DMS153 treated with DMSO at 0.1 percent for 48 hours (cell line): ENCODE measurements at regions not wholly inside any gene's neighbourhood (a gene's known extent, or its start where the extent isn't known, plus 50 kb on each side); places are given as distances from the start of the nearest gene placed in this dataset.
"Not testable (repeated sequence)": the region's sequence is repeated elsewhere in the genome, so short reads cannot be mapped to it uniquely, and the experiment has no call there.

Experiments used
- DNase-seq: peaks from one replicate; lab custom pipeline; 2025; ENCODE audit not compliant: unreplicated experiment; lab: John Stamatoyannopoulos, UW

- DNase-seq = no peak
These were observed 714.2 kb downstream of the CETN3 start for GRCh38 chr5:89695371-89695770.

GRCh38 chr5:89694026-89694550 lies 715.5 kb downstream of the CETN3 start:
- DNase-seq = no peak

GRCh38 chr5:89690331-89690730 lies 719.2 kb downstream of the CETN3 start:
- DNase-seq = no peak

- DNase-seq = peak; percentile 37
These were observed 723.3 kb downstream of the CETN3 start for GRCh38 chr5:89686081-89686765.

GRCh38 chr5:89676634-89677033 lies 732.9 kb downstream of the CETN3 start:
- no peak for DNase-seq

- DNase-seq = no peak
These were observed 736.5 kb downstream of the CETN3 start for GRCh38 chr5:89673019-89673418.

- no peak for DNase-seq
These were observed 740.7 kb downstream of the CETN3 start for GRCh38 chr5:89668821-89669220.

GRCh38 chr5:89662499-89662898 lies 747.1 kb downstream of the CETN3 start:
- no peak for DNase-seq

- DNase-seq = no peak
These were observed 755.9 kb upstream of the MEF2C start for GRCh38 chr5:89638871-89639270.

- not testable (repeated sequence) for DNase-seq
These were observed 751.2 kb upstream of the MEF2C start for GRCh38 chr5:89634176-89634575.

- DNase-seq = not testable (repeated sequence)
These were observed 747.1 kb upstream of the MEF2C start for GRCh38 chr5:89630064-89630463.

GRCh38 chr5:89628876-89629635 lies 746.1 kb upstream of the MEF2C start:
- no peak for DNase-seq

GRCh38 chr5:89615839-89616518 lies 733.0 kb upstream of the MEF2C start:
- no peak for DNase-seq

GRCh38 chr5:89613222-89613956 lies 730.4 kb upstream of the MEF2C start:
- no peak for DNase-seq

GRCh38 chr5:89606939-89607534 lies 724.1 kb upstream of the MEF2C start:
- no peak for DNase-seq

GRCh38 chr5:89604342-89604741 lies 721.4 kb upstream of the MEF2C start:
- DNase-seq = no peak

GRCh38 chr5:89601880-89602279 lies 718.9 kb upstream of the MEF2C start:
- DNase-seq = no peak

- DNase-seq = no peak
These were observed 714.9 kb upstream of the MEF2C start for GRCh38 chr5:89597878-89598277.

GRCh38 chr5:89596821-89597220 lies 713.8 kb upstream of the MEF2C start:
- no peak for DNase-seq

- DNase-seq = no peak
These were observed 712.1 kb upstream of the MEF2C start for GRCh38 chr5:89595056-89595455.
